Middle frontal gyrus (tissue), 1 donor: ENCODE measurements at regions not wholly inside any gene's neighbourhood (a gene's known extent, or its start where the extent isn't known, plus 50 kb on each side); places are given as distances from the start of the nearest gene placed in this dataset.

Experiments used
- DNase-seq: peaks from one replicate; pipeline ENCODE4 v3.0.0-alpha.2; 2015; ENCODE audit warnings: low spot score; ENCODE audit errors: extremely low spot score

DNA sequence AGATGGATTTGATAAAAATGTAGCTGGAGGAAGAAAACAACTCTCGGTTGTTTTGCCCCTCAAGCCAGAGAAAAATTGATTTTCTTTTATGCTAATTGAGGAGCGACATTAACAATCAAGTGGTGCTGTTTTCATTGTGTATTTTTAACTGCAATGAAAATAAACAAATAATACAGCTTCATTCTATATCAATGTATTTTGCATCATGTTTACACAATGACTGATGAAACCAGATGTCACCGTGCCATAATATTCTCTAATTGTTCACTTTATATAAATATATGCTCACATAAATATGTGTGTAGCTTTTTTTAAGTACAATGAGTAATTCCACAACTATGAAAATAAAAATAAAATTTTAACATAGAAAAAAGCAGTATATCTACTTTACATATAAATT is 139.0 kb upstream of the PRDM9 start:
- DNase-seq: no peak

DNA sequence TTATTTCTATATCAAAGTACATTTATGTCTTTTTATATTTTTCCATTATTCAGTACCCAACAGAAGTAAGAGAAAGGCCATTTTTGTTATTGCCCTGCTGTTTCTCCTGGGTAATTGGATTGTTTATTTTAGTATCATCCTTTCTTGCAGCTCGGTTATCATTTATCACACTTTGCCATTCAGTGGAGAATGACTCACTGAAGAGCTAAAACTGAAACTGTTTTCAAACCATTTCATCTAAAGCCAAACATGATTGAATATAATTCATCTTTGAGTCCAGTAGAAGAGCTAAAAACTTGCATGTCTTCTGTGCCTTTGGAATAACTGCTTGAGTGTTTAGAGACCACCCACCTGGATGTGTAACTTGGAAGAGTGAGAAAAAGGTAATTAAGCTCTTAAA is 139.5 kb upstream of the PRDM9 start:
- no peak for DNase-seq

DNA sequence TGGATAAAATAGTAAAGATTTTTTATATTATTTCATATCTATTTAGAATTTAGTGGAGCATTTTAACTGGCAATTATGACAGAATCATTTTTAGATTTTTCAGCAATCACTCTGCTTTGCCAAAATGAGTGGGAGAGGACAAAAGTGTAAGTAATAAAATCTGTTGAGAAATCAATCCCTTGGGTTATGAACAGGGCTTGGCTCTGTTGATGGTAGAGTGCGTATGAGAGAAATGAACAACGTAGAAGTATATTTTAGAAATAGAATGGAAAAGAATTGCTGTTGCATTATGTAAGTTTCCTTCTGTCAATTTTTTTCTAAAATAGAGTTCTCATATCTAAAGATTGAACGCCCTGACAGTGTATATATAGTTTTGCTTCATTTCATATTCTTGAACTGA is 154.1 kb upstream of the PRDM9 start:
- DNase-seq: no peak

DNA sequence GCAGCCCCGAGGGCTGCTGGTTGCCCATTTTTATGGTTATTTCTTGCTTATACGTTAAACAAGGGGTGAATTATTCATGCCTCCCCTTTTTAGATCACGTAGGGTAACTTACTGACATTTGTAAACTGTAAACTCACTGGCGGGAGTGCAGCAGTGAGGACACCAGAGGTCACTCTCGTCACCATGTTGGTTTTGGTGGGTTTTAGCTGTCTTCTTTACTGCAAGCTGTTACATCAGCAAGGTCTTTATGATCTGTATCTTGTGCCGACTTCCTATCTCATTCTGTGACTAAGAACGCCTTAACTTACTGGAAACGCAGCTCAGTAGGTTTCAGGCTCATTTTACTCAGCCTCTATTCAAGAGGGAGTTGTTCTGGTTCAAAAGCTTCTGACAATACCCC is 155.0 kb upstream of the PRDM9 start:
- no peak for DNase-seq

DNA sequence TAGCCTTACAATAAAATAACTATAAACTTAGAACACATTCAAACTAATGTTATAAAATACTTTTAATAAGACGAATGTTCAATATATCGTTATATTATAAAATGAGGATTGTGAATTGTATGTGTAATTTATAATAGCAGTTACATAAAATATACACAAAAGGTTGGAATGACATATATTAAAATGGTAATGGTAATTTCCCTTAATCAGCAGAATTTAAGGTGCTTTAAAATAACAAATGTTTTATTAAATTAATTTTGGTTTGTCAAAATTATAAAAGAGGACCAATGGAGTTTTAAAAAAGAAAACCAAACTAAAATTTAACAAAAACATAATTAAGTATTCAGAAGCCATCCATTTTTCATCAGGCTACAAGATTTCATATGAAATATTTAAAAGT is 164.3 kb upstream of the PRDM9 start:
- no peak for DNase-seq

DNA sequence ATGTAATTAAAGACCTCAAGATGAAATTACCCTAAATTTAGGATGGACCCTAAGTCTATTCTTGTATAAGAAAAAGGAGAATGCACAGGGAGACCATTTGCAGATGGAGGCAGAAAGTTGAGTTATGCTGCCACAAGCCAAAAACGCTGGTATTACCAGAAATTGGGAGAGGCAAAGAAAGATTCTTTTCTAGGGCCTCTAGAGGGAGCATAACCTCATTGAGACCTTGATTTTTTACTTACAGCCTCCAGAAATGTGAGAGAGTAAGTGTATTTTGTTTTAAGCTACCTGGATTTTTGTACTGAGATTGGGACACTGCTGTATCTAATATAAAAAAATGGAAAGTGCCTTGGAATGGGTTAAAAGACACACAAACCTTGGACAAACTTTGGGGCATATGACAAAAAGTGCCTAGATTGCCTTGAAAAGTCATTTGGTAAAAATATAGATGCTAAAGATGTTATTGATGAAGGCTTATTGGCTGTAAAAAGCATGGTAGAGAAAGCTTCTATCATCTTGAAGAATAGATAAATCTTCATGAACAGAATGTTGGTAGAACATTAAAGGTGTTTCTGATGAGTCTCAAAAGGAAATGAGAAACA is 174.7 kb upstream of the PRDM9 start:
- DNase-seq: no peak

DNA sequence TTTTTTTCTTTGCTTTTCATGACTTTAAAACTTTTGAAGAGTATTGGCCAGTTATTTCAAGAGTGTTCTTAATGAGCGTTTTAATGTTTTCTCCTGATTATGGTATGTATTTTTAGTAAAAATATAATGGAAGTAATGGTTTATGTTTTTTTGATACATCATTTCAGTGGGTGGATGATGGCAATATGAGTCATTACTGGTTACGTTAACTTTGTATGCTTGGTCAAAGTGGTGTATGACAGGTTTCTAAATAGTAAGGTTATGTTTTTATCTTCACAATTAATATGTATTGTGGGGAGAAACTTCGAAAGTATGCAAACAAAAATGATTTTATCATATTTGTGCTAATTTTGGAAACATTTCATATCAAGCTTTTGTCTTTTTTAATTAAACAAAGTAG is 176.7 kb upstream of the PRDM9 start:
- no peak for DNase-seq

DNA sequence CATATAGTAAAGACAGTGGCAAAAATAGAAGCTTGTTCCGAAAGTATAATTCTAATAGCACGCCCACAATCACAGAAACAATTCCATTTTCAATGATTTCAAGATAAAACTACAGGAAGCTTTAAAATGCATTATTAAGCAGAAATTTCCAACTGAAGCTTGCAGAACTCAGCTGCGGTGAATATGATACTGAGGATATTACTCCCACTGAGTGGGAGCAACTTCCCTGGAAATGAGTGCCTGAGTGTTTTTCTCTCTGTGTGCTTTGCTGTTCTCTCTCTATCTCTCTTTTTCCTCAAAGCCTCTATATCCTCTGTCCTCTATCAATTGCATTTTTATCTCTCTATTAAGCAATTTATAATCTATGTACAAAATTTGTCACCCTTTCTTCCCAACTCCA is 187.5 kb upstream of the PRDM9 start:
- no peak for DNase-seq

DNA sequence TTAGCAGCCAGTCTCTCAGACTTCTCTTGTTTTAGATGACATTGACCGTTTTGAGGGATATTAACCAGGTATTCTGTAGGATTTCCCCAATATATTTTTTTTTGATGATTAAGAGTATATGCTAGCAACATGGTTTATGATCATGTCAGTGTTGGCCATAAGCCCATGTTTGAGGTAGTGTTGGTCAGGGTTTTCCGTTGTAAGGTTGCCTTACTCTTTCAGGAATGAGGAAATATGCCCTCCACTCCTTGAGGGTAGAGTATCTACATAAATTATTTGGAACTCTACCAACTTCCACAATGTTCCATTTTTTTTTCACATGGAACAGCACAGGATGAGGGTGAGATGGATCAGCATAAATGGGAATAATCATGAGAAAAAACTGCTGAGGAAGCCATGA is 188.4 kb upstream of the PRDM9 start:
- no peak for DNase-seq

DNA sequence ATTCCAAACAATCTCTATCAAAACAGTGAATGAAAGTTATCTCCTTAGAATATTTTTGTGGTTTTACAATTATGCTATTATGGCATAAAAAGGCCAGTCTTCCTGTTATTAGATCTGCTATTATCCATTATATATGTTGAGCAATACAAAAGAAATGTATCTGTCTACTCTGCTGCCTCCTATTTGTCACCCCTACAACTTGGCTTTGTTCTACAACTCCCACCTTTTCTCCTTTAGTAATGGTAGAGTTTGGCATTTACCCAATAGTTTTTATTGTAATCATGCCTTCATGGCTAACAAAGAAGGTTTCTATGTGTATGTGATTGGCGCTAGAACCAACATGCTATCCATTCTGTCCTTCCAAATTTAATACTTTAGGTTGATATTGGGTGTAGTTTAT is 189.2 kb upstream of the PRDM9 start:
- no peak for DNase-seq

DNA sequence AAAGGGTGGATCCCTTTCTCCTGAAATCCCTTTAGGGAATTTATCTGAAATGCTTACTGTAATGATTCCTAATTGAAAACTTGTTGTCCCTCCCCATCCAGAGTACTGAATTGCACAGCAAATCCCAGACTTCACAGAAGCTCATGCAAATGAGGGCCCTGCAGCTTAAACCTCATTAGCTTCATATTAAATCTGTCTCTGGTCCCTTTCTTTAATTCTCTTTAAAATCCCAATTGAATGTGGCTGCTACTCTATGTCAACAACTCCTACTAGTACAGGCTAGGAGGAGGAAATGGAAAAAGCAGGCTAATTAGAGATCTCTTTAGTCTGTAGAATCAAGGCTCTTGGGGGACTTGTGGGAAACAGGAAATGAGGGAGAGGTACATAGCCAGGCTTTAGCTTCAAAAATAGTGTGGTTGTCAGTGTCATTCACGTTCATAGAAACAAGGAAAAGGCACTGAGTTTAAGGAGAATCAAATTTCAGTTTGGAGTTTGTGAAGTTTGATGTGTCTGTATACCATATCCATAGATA is 191.3 kb upstream of the PRDM9 start:
- no peak for DNase-seq

DNA sequence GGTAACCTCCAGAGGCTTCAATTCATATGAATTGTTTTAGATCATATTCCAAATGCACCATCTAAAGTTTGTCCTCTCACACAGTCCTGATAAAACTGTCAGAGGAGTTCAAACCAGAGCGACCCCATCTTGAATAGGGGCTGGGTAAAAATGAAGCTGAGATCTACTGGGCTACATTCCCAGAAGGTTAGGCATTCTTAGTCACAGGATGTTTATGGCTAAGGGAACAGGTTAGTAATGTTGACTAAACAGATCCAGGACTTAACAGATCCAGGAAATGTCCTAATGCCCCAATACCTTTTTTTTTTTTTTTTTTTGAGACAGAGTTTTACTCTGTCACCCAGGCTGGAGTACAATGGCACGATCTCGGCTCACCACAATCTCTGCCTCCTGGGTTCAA is 192.6 kb upstream of the PRDM9 start:
- DNase-seq: no peak

DNA sequence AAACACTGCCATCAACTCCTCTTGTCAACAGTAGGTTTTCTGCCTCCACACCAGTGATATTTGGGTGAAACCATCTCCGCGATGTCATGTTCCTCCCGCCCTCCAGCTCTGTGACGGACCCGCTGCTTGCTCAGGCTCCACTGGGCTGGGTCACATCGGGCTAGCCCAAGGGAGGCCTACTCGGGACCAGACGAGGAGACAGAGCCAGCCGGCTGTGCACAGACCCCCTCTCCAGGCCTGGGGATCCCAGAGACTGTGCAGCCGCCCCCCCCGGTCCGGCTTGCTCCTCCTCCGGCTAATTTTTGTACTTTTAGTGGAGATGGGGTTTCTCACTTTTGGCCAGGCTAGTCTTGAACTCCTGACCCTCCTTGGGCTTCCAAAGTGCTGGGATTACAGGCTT is 202.4 kb upstream of the PRDM9 start:
- DNase-seq: no peak

DNA sequence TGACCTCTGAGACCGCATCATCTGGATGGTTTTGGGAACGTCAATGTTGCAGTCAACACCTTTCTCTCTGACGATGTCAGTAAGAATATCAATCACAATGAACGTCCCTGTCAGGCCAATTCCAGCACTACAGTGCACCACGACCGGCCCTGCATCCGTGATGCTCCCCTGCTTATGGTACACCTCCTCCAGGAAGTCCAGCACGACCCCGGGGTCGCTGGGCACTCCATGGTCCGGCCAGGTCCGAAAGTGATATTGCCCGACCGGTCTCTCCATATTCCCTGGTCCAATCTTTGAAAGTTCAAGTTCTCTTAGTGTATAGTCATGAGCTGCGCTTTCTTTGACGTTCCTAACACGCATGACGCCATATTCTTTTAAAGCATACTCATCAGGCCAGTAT is 203.6 kb upstream of the PRDM9 start:
- DNase-seq: no peak

DNA sequence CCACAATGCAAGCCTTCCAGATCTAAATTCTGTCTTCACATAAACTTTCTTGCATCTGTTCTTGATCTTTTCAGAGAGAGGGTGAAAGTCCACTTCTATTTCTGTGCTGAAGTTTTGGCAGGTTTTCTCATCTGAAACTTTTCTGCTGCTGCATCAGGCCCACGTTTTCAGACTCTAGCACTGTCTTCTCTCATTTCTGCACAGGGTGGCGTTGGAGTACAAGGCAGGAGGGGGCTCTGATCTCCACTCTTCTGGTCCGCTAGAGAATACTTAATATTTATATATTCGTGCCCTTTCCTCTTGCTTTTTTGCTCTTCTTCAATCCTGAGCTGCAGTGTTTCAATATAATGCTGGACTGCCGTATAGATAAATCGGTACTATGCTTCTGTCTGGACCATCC is 204.0 kb upstream of the PRDM9 start:
- no peak for DNase-seq

DNA sequence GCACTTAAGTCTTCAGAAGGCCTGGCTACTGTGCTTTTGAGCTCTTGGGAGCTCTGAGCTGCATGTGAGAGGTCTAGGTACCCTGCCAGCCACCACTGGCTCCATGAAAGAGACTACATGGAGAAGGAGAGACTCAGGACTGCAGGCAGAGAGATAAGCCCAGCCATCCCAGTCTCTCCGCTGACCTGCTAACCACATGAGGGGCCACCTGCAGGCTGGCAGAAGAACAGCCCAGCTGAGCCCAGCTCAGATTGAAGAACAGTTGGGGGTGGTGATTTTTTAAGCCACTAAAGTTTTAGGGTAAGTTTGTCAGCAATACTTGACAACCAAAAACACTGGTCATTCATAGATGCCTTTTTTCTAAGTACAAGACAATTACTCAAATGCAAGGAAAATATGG is 205.0 kb upstream of the PRDM9 start:
- DNase-seq: no peak

DNA sequence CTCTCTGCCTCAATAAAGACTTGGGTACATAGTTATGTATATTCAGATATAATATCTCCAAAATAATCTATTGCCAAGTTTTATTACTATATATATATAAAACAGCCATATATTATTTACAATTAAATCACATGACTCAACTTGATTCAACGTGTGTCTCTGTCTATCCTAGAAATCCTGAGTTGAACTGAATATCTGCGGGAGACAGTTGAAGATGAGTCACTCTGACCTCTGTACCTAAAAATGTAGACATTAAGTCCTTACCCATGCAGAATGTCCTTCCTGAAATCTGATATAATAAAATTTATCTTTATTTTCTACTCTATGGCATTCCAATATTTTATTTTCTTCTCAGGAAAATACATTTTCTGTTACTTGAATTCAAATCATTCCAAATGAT is 218.2 kb upstream of the PRDM9 start:
- no peak for DNase-seq

DNA sequence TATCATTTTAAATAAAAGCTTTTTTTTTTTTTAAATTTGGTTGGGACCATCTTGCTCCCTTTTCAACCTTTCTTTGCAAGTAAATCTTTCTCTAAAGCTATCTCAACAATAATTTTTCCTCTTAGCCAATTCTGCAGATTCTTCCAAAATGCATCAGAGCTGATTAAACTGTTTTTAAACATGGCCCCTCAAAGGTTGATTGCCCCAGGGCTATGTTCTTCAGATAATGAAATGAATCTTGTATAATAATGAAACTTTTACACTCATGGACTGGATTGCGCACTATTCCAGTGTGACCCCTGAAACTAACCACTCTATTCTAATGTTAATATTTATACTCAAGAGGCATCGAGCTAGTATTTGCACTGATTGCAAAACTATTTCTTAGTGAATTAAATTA is 222.8 kb upstream of the PRDM9 start:
- DNase-seq: no peak

DNA sequence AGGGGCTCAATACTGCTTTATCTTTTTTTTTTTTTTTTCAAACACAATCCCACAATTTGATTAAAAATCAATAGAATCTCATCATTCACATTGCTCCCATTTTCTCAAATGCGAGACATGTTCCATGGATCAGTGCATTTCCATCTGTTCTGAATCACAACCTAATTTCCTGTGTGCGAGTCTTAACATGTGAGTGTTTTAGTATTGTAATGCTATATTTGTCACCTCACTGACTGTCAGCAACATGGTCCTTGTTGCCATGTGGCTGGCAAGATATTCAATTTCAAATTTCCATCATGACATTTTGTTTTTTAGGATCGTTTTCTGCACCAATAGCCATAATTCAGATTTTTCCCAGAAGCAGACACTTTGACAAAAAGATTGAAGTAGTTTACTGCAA is 233.2 kb upstream of the PRDM9 start:
- no peak for DNase-seq

DNA sequence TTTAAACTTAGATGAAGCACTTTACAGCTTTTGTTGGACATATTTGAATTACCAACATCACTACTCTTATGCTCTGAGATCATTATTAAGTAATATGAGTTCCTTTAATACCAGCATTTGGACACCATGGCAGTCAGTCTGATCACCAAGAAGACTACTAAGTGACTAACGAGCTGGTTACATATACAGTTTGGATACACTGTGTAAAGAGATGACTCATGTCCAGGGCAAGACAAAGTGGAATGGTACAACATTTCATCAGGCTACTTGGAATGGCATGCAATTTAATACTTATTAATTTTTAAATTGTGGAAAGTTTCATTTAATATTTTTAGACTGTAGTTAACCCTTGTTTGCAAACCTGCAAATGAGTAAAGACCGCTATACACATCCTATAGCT is 237.4 kb upstream of the PRDM9 start:
- no peak for DNase-seq

DNA sequence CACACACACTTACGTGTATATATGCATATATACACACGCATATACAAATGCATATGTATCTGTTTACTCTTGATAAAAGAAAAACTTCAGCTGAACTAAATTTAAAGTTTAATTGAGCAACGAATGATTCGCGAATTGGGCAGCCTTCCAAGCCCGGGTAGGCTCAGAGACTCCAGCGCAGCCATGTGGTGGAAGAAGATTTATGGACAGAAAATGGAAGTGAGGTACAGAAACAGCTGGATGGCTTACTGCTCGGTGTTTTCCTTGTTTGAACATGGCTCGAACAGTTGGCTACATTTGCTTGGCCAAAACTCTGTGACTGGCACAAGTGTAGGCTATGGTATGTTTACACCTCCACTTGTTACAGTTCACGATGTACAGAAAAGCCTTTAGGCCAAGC is 239.3 kb upstream of the PRDM9 start:
- DNase-seq: no peak

DNA sequence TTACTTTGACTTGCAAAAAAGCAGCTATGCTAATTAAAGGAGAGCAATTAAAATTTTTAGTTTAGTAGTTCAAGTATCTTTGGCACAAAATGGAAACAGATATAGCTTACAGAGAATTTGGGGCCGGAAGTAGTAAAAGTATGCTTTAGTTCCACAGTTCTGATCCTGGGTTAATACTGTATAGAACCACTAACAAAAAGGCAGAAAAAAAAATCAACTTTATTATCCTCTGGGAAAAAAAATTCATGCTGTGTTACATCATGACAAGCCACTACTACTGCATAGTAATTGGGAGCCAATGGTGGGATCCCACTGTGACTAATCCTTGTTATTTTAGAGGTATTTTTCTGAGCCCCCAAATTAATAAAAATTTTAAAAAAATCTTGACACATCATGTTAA is 246.8 kb upstream of the PRDM9 start:
- DNase-seq: no peak

DNA sequence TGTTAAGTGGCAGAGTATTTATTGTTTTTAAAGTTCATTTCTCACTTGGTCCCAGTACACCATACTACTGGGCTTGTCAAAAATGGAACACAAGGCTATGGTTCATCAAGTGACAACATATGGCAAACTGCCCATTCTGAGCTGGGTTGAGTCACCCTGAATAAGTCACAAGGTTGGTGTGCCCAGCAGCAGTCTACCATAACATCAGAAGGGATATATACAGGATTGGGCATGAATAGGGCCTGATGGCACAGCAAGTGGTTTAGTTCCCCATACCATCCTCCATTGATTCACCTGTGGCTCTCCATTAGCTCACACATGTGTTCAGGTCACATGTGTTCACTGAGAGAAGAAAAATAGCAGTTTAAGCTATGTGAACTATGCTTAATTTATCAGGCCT is 249.8 kb upstream of the PRDM9 start:
- no peak for DNase-seq

DNA sequence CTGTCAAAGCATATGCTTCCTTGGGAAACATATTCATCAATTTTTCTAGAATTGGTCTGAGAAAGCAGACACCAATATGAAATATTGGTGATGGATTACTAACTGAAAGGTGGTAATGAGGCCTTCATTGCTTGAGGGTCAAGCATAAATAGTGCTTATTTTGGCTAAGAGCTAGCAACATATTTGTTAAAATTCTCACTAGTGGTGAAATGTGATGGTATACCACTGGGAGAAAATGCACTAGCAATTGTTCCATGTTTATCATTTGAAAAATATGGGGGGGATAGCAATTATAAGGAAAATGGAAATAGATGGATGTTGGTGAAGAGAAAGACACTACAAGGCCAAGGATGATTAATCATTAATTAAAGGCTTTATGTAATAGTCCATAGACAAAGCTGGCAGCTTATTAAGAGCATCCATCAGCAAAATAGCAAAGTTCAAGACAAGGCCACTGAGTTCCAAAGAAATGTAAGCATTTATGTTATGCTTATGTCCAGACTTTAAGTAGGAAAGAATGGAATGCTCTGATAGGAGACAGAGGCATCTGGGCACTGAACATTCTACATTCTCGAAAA is 253.7 kb upstream of the PRDM9 start:
- no peak for DNase-seq
